A549 (cell line): ENCODE measurements at regions not wholly inside any gene's neighbourhood (a gene's known extent, or its start where the extent isn't known, plus 50 kb on each side); places are given as distances from the start of the nearest gene placed in this dataset.

Source experiments
- CTCF ChIP-seq: fragments of >200 bp; sonication (Bioruptor Twin); formaldehyde crosslinking; IDR thresholded peaks from 3 replicates; pipeline ENCODE4 v1.5.1; 2016
- POLR2A ChIP-seq: IDR thresholded peaks from 2 replicates; pipeline ENCODE4 v1.6.1; 2012; ENCODE audit warnings: mild to moderate bottlenecking, low read length
- RAD21 ChIP-seq, 2 experiments: fragments of >200 bp in 1 of 2; sonication (Bioruptor Twin) in 1 of 2; formaldehyde crosslinking in 1 of 2; IDR thresholded peaks in 1 of 2; conservative IDR thresholded peaks in 1 of 2; 2 replicates in 1 of 2; 3 replicates in 1 of 2; pipeline ENCODE4 v1.6.1; 2012 to 2018; ENCODE audit warnings: inconsistent platforms in 1 of 2
- RARB ChIP-seq: fragments of 250-450 bp; sonication (Bioruptor Pico); IDR thresholded peaks from 2 replicates; pipeline ENCODE4 v1.8.0; 2021; ENCODE audit warnings: mild to moderate bottlenecking, moderate library complexity

GRCh38 chr3:76834657-76835056 is 205.2 kb upstream of the ROBO2 start:
- no peak for TF ChIP-seq RARB (CRISPR knock-in tag)
- TF ChIP-seq RAD21 (conservative IDR thresholded peaks at IDR 0.05 in 1 of 2, IDR thresholded peaks at IDR 0.05 in 1 of 2): no peak
- no peak for TF ChIP-seq CTCF
- TF ChIP-seq POLR2A: no peak
